ENCODE measurements at regions not wholly inside any gene's neighbourhood (a gene's known extent, or its start where the extent isn't known, plus 50 kb on each side); places are given as distances from the start of the nearest gene placed in this dataset.

- no peak for DNase-seq (ENCODE audit: low spot score)
Measured at GRCh38 chr18:14905350-14905749, 157.4 kb downstream of the ANKRD30B start.

- DNase-seq (ENCODE audit: low spot score) = no peak
Measured at GRCh38 chr18:14905979-14906378, 158.0 kb downstream of the ANKRD30B start.

- no peak for DNase-seq (ENCODE audit: low spot score)
Measured at GRCh38 chr18:14907420-14907819, 159.4 kb downstream of the ANKRD30B start.

GRCh38 chr18:14908541-14908940, 160.6 kb downstream of the ANKRD30B start:
- DNase-seq (ENCODE audit: low spot score) = no peak

- no peak for DNase-seq (ENCODE audit: low spot score)
Measured at GRCh38 chr18:14912967-14913366, 165.0 kb downstream of the ANKRD30B start.

GRCh38 chr18:14914121-14914520, 166.1 kb downstream of the ANKRD30B start:
- no peak for DNase-seq (ENCODE audit: low spot score)

- DNase-seq (ENCODE audit: low spot score) = no peak
Measured at GRCh38 chr18:14914771-14915170, 166.8 kb downstream of the ANKRD30B start.

GRCh38 chr18:14916181-14916580, 168.2 kb downstream of the ANKRD30B start:
- DNase-seq (ENCODE audit: low spot score) = no peak

GRCh38 chr18:14916851-14917250, 168.9 kb downstream of the ANKRD30B start:
- DNase-seq (ENCODE audit: low spot score) = no peak

GRCh38 chr18:14917311-14917710, 169.3 kb downstream of the ANKRD30B start:
- no peak for DNase-seq (ENCODE audit: low spot score)

- DNase-seq (ENCODE audit: low spot score) = no peak
Measured at GRCh38 chr18:14919666-14920065, 171.7 kb downstream of the ANKRD30B start.

- DNase-seq (ENCODE audit: low spot score) = no peak
Measured at GRCh38 chr18:14921031-14921430, 173.1 kb downstream of the ANKRD30B start.

- DNase-seq (ENCODE audit: low spot score) = no peak
Measured at GRCh38 chr18:14921547-14921946, 173.6 kb downstream of the ANKRD30B start.

GRCh38 chr18:14922031-14922430, 174.1 kb downstream of the ANKRD30B start:
- no peak for DNase-seq (ENCODE audit: low spot score)

GRCh38 chr18:14922965-14923565, 175.1 kb downstream of the ANKRD30B start:
- DNase-seq (ENCODE audit: low spot score) = no peak

GRCh38 chr18:14924226-14924625, 176.3 kb downstream of the ANKRD30B start:
- no peak for DNase-seq (ENCODE audit: low spot score)

GRCh38 chr18:14925281-14925709, 177.3 kb downstream of the ANKRD30B start:
- peak; percentile 83 for DNase-seq (ENCODE audit: low spot score)

GRCh38 chr18:14927701-14928100, 179.7 kb downstream of the ANKRD30B start:
- DNase-seq (ENCODE audit: low spot score) = no peak

GRCh38 chr18:14928396-14928795, 180.4 kb downstream of the ANKRD30B start:
- no peak for DNase-seq (ENCODE audit: low spot score)

GRCh38 chr18:14930076-14930475, 182.1 kb downstream of the ANKRD30B start:
- DNase-seq (ENCODE audit: low spot score) = peak; percentile 75

GRCh38 chr18:14930576-14930975, 182.6 kb downstream of the ANKRD30B start:
- no peak for DNase-seq (ENCODE audit: low spot score)

GRCh38 chr18:14933049-14933851, 185.3 kb downstream of the ANKRD30B start:
- DNase-seq (ENCODE audit: low spot score) = no peak

- no peak for DNase-seq (ENCODE audit: low spot score)
Measured at GRCh38 chr18:14933964-14934363, 186.0 kb downstream of the ANKRD30B start.

Measured in mesenteric fat pad (tissue), 1 donor.